ENCODE measurements at regions not wholly inside any gene's neighbourhood (a gene's known extent, or its start where the extent isn't known, plus 50 kb on each side); places are given as distances from the start of the nearest gene placed in this dataset.

DNA sequence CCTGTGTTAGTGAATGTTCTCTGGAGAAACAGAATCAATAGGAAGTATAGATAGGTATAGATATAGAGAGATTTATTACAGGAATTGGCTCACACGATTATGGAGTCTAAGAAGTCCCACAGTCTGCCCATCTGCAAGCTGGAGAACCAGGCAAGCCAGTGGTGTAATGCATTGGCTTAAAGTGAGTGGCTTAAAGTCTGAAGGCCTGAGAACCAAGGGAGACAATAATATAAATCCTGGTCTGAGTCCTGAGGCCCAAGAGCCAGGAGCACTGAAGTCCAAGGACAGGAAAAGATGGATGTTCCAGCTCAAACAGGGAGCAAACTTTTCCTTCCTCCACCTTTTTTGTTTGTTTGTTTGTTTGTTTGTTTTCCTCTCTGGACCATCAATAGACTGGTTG lies 131.2 kb upstream of the LRFN2 start:
- intact Hi-C loops (cut with micrococcal nuclease) (no loop called here), dilution Hi-C loops (cut with MboI; ENCODE audit: extremely low pct_ligation_motif_present, low sequenced_read_pairs) (no loop called here)
- ChIA-PET POLR2A (no interaction called here), CTCF (interaction anchor here (1.3 to 1.7 kb wide), 2 partner anchors 11 to 131 kb away, joined by 3 to 5 read pairs; no protein-coding TSS in a partner anchor)
- Histone ChIP-seq H3K9me3 (replicated peaks; ENCODE audit: control insufficient read depth, insufficient read depth, low read length) (no peaks in the 10 kb centered on the region), H3K4me3 (replicated peaks in 1 of 3; ENCODE audit: insufficient read depth in 1 of 3, low read depth in 1 of 3, low read length in 3 of 3) (no peak overlapping the region), H3K36me3 (ENCODE audit: control insufficient read depth in 2 of 2, extremely low read depth in 1 of 2, insufficient read depth in 2 of 2, low read length in 2 of 2) (no peaks in the 10 kb centered on the region), H3K27me3 (ENCODE audit: control insufficient read depth in 2 of 2, insufficient read depth in 2 of 2, low read length in 2 of 2) (no peaks in the 10 kb centered on the region), H2AFZ (ENCODE audit: low read depth, low read length) (no peak overlapping the region), H3K9me1 (replicated peaks; ENCODE audit: control insufficient read depth, extremely low read depth, insufficient read depth, low read length) (no peaks in the 10 kb centered on the region), H4K20me1 (replicated peaks; ENCODE audit: control insufficient read depth, extremely low read depth, insufficient read depth, low read length) (no peaks in the 10 kb centered on the region), H3K4me1 (ENCODE audit: control insufficient read depth, extremely low read depth, insufficient read depth, low read length) (peaks cover 5% of the 10 kb centered on the region), H3K4me2 (ENCODE audit: insufficient read depth, low read length) (no peak overlapping the region), H3K79me2 (ENCODE audit: control insufficient read depth, insufficient read depth, low read length) (no peaks in the 10 kb centered on the region), H3K27ac (ENCODE audit: insufficient read depth, low read depth, low read length) (no peak overlapping the region), H3K9ac (replicated peaks; ENCODE audit: extremely low read depth, insufficient read depth, low read length) (no peak overlapping the region)
- FAIRE-seq (no peak), DNase-seq (ENCODE audit: low read depth, low spot score) (no peak)
- BruUV-seq (replicated peaks) = no TSS peak
- TF ChIP-seq EZH2 (IDR thresholded peaks at IDR 0.05; ENCODE audit: borderline replicate concordance, low read depth, low read length, severe bottlenecking) = no peak
- no peak for TF ChIP-seq POLR2A (IDR thresholded peaks at IDR 0.05; ENCODE audit: low read depth, low read length)
- TF ChIP-seq GATA2 (IDR thresholded peaks at IDR 0.05; ENCODE audit: insufficient read depth, insufficient read length, low read depth, low read length) = no peak
- no peak for TF ChIP-seq POLR2AphosphoS5 (IDR thresholded peaks at IDR 0.05; ENCODE audit: insufficient read depth, low read depth, low read length)
- no peak for TF ChIP-seq MYC (IDR thresholded peaks at IDR 0.05; ENCODE audit: low read depth, low read length)
- TF ChIP-seq, protein P1, sequence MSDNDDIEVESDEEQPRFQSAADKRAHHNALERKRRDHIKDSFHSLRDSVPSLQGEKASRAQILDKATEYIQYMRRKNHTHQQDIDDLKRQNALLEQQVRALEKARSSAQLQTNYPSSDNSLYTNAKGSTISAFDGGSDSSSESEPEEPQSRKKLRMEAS (IDR thresholded peaks at IDR 0.05; ENCODE audit: insufficient read depth, insufficient read length) = no peak
- TF ChIP-seq FOS (IDR thresholded peaks at IDR 0.05; ENCODE audit: borderline replicate concordance, insufficient read depth, low read length) = no peak
- TF ChIP-seq, protein P2, sequence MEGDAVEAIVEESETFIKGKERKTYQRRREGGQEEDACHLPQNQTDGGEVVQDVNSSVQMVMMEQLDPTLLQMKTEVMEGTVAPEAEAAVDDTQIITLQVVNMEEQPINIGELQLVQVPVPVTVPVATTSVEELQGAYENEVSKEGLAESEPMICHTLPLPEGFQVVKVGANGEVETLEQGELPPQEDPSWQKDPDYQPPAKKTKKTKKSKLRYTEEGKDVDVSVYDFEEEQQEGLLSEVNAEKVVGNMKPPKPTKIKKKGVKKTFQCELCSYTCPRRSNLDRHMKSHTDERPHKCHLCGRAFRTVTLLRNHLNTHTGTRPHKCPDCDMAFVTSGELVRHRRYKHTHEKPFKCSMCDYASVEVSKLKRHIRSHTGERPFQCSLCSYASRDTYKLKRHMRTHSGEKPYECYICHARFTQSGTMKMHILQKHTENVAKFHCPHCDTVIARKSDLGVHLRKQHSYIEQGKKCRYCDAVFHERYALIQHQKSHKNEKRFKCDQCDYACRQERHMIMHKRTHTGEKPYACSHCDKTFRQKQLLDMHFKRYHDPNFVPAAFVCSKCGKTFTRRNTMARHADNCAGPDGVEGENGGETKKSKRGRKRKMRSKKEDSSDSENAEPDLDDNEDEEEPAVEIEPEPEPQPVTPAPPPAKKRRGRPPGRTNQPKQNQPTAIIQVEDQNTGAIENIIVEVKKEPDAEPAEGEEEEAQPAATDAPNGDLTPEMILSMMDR (IDR thresholded peaks at IDR 0.05; ENCODE audit: extremely low read depth in 1 of 2, insufficient read depth in 1 of 2, low read depth in 1 of 2, low read length in 2 of 2) = no peak
- TF ChIP-seq JUN (IDR thresholded peaks at IDR 0.05; ENCODE audit: borderline replicate concordance, insufficient read depth, insufficient read length, low read depth) = no peak
